NCI-H69 (cell line): ENCODE measurements at regions not wholly inside any gene's neighbourhood (a gene's known extent, or its start where the extent isn't known, plus 50 kb on each side); places are given as distances from the start of the nearest gene placed in this dataset.
A peak's percentile ranks its signal among the peaks of the same experiment; 100 is the strongest.
"Not testable (repeated sequence)": the region's sequence is repeated elsewhere in the genome, so short reads cannot be mapped to it uniquely, and the experiment has no call there.

ENCODE experiments used
- DNase-seq: peaks from one replicate; lab custom pipeline; 2025; lab: John Stamatoyannopoulos, UW

- not testable (repeated sequence) for DNase-seq
These were observed 1240.0 kb downstream of the EFNA5 start for GRCh38 chr5:106430733-106431132.

- DNase-seq, result no peak
These were observed 1247.4 kb downstream of the EFNA5 start for GRCh38 chr5:106423109-106423897.

- no peak for DNase-seq
These were observed 1250.6 kb downstream of the EFNA5 start for GRCh38 chr5:106420102-106420501.

- DNase-seq, result no peak
These were observed 1252.5 kb downstream of the EFNA5 start for GRCh38 chr5:106418196-106418595.

GRCh38 chr5:106417566-106417965 lies 1253.2 kb downstream of the EFNA5 start:
- DNase-seq, result no peak

- DNase-seq, result no peak
These were observed 1253.6 kb downstream of the EFNA5 start for GRCh38 chr5:106417163-106417562.

GRCh38 chr5:106415541-106415940 lies 1255.2 kb downstream of the EFNA5 start:
- no peak for DNase-seq

GRCh38 chr5:106414342-106414741 lies 1256.4 kb downstream of the EFNA5 start:
- no peak for DNase-seq

- no peak for DNase-seq
These were observed 1258.1 kb downstream of the EFNA5 start for GRCh38 chr5:106412606-106413005.

- no peak for DNase-seq
These were observed 1262.2 kb downstream of the EFNA5 start for GRCh38 chr5:106408570-106408969.

- DNase-seq, result no peak
These were observed 1262.6 kb downstream of the EFNA5 start for GRCh38 chr5:106408141-106408540.

- no peak for DNase-seq
These were observed 1269.2 kb downstream of the EFNA5 start for GRCh38 chr5:106401561-106401960.

- DNase-seq, result no peak
These were observed 1271.3 kb downstream of the EFNA5 start for GRCh38 chr5:106399391-106399790.

GRCh38 chr5:106397700-106398099 lies 1273.0 kb downstream of the EFNA5 start:
- peak; percentile 41 for DNase-seq

GRCh38 chr5:106393276-106393675 lies 1277.5 kb downstream of the EFNA5 start:
- DNase-seq, result no peak

- DNase-seq, result no peak
These were observed 1278.0 kb downstream of the EFNA5 start for GRCh38 chr5:106392766-106393165.

- DNase-seq, result not testable (repeated sequence)
These were observed 1283.0 kb downstream of the EFNA5 start for GRCh38 chr5:106387767-106388166.

- DNase-seq, result no peak
These were observed 1284.5 kb downstream of the EFNA5 start for GRCh38 chr5:106386287-106386686.

GRCh38 chr5:106380736-106381135 lies 1290.0 kb downstream of the EFNA5 start:
- no peak for DNase-seq

GRCh38 chr5:106376522-106376921 lies 1294.2 kb downstream of the EFNA5 start:
- DNase-seq, result peak; percentile 7

- DNase-seq, result no peak
These were observed 1295.8 kb downstream of the EFNA5 start for GRCh38 chr5:106374956-106375355.

GRCh38 chr5:106368021-106368420 lies 1302.7 kb downstream of the EFNA5 start:
- no peak for DNase-seq

GRCh38 chr5:106367281-106367680 lies 1303.5 kb downstream of the EFNA5 start:
- no peak for DNase-seq

- no peak for DNase-seq
These were observed 1307.2 kb downstream of the EFNA5 start for GRCh38 chr5:106363578-106363977.
